ENCODE measurements at regions not wholly inside any gene's neighbourhood (a gene's known extent, or its start where the extent isn't known, plus 50 kb on each side); places are given as distances from the start of the nearest gene placed in this dataset.

- TF ChIP-seq POLR2A (IDR thresholded peaks at IDR 0.05) (no peak), CTCF (IDR thresholded peaks at IDR 0.05) (no peak)
These were observed 306.9 kb downstream of the TTLL7 start for GRCh38 chr1:83691953-83692500.
